CD4-positive, alpha-beta T cell (primary cell): ENCODE measurements at regions not wholly inside any gene's neighbourhood (a gene's known extent, or its start where the extent isn't known, plus 50 kb on each side); places are given as distances from the start of the nearest gene placed in this dataset.

Experiments
- ATAC-seq: fragments of 200-7000 bp; cut with Tn5 transposase; one replicate; pipeline ENCODE4 v1.10.0; 2022; ENCODE audit warnings: mild to moderate bottlenecking; ENCODE audit not compliant: poor library complexity
- CTCF ChIA-PET: fragments of 350-600 bp; sonication (Branson Sonifier 250); formaldehyde crosslinking; loops from one replicate; lab custom pipeline; 2021; ENCODE audit warnings: antibody characterized with exemption, inconsistent platforms; lab: Charles Lee
- POLR2A ChIA-PET: fragments of 350-600 bp; sonication (Branson Sonifier 250); formaldehyde crosslinking; loops from one replicate; lab custom pipeline; 2021; ENCODE audit warnings: antibody characterized with exemption, inconsistent platforms; lab: Charles Lee
- DNase-seq, 14 experiments: peaks; one replicate each; pipeline ENCODE4 v3.0.0-alpha.2; 2013 to 2020; ENCODE audit warnings: mixed read lengths in 2 of 14
- H3K27ac ChIP-seq, 2 donors: one replicate each; pipeline versions ENCODE4 v1.5.1 to v1.7.0; 2013; ENCODE audit warnings: low read length in 2 of 2, low read depth in 1 of 2, mild to moderate bottlenecking in 1 of 2
- H3K27me3 ChIP-seq, 2 experiments: 1 replicate in 1 of 2; 2 replicates in 1 of 2; pipeline versions ENCODE4 v1.6.1 to v1.7.0; 2013; ENCODE audit warnings: low read length in 2 of 2, control low read depth in 1 of 2, mild to moderate bottlenecking in 1 of 2, moderate library complexity in 1 of 2; ENCODE audit not compliant: insufficient read depth in 2 of 2, control insufficient read depth in 1 of 2
- H3K36me3 ChIP-seq: one replicate; pipeline ENCODE4 v1.6.1; 2013; ENCODE audit warnings: low read length, control low read depth; ENCODE audit not compliant: insufficient read depth
- H3K4me1 ChIP-seq: one replicate; pipeline ENCODE4 v1.6.1; 2013; ENCODE audit warnings: low read length, control low read depth; ENCODE audit not compliant: insufficient read depth
- H3K4me3 ChIP-seq: one replicate; pipeline ENCODE4 v1.5.1; 2013; ENCODE audit warnings: mild to moderate bottlenecking, low read length, moderate library complexity
- H3K9me3 ChIP-seq, 2 experiments: 1 replicate in 1 of 2; 2 replicates in 1 of 2; pipeline versions ENCODE4 v1.6.1 to v1.7.0; 2013; ENCODE audit warnings: low read length in 2 of 2, mild to moderate bottlenecking in 2 of 2, control low read depth in 1 of 2, moderate library complexity in 1 of 2; ENCODE audit not compliant: control insufficient read depth in 1 of 2, insufficient read depth in 1 of 2
- H3K27ac Mint-ChIP-seq: one replicate; pipeline ENCODE4 v1.8.0; 2020; ENCODE audit warnings: mixed read lengths
- H3K27me3 Mint-ChIP-seq: one replicate; pipeline ENCODE4 v1.8.0; 2021; ENCODE audit warnings: mixed read lengths
- H3K36me3 Mint-ChIP-seq: one replicate; pipeline ENCODE4 v1.8.0; 2021; ENCODE audit warnings: low read depth, mixed read lengths
- H3K4me1 Mint-ChIP-seq: one replicate; pipeline ENCODE4 v1.8.0; 2021; ENCODE audit warnings: low read depth, mixed read lengths
- H3K4me3 Mint-ChIP-seq: one replicate; pipeline ENCODE4 v1.8.0; 2020; ENCODE audit warnings: mild to moderate bottlenecking, mixed read lengths
- H3K9me3 Mint-ChIP-seq: one replicate; pipeline ENCODE4 v1.8.0; 2020; ENCODE audit warnings: mixed read lengths
- CTCF ChIP-seq: fragments of 200-600 bp; IDR thresholded peaks from one replicate; pipeline ENCODE4 v1.8.0; 2022; ENCODE audit warnings: antibody characterized with exemption, mild to moderate bottlenecking
- intact Hi-C, 2 experiments: fragments of 100-400 bp; cut with DNase I in 1 of 2; cut with micrococcal nuclease in 1 of 2; formaldehyde crosslinking; loops; one replicate each; pipeline versions ENCODE4 v1.15.1 to v1.9.0; 2023 to 2025; cut with DNase I, micrococcal nuclease

- H3K4me3 Mint-ChIP-seq, result no peak overlapping the region
- H3K27ac ChIP-seq, result no peak overlapping the region
- no peak for ATAC-seq
- no peak overlapping the region for H3K27ac Mint-ChIP-seq
- POLR2A ChIA-PET, result no interaction called here
- H3K27me3 Mint-ChIP-seq, result no peaks in the 10 kb centered on the region
- H3K4me3 ChIP-seq, result no peak overlapping the region
- peaks cover 33% of the 10 kb centered on the region for H3K36me3 Mint-ChIP-seq
- CTCF ChIA-PET, result no interaction called here
- intact Hi-C loops, result no loop called here
- no peak for TF ChIP-seq CTCF
- H3K9me3 ChIP-seq, result peaks cover 21 to 24% of the 10 kb centered on the region in 2 experiments
- no peak for DNase-seq
- no peaks in the 10 kb centered on the region for H3K4me1 Mint-ChIP-seq
- H3K9me3 Mint-ChIP-seq, result peaks cover 11% of the 10 kb centered on the region
- no peaks in the 10 kb centered on the region for H3K27me3 ChIP-seq
- no peaks in the 10 kb centered on the region for H3K4me1 ChIP-seq
- no peaks in the 10 kb centered on the region for H3K36me3 ChIP-seq
These were observed 72.1 kb downstream of the SOD2 start for GRCh38 chr6:159620947-159621346.

GRCh38 chr6:159617444-159617843, 75.6 kb downstream of the SOD2 start:
- TF ChIP-seq CTCF, result no peak
- H3K4me1 Mint-ChIP-seq, result no peaks in the 10 kb centered on the region
- peaks cover 21 to 28% of the 10 kb centered on the region in 2 experiments for H3K9me3 ChIP-seq
- no peaks in the 10 kb centered on the region for H3K27me3 ChIP-seq
- DNase-seq (no peak), ATAC-seq (no peak)
- H3K4me1 ChIP-seq, result no peaks in the 10 kb centered on the region
- H3K4me3 Mint-ChIP-seq, result no peak overlapping the region
- H3K36me3 Mint-ChIP-seq, result peaks cover 37% of the 10 kb centered on the region
- H3K27ac ChIP-seq, result no peak overlapping the region
- no peak overlapping the region for H3K27ac Mint-ChIP-seq
- no peaks in the 10 kb centered on the region for H3K36me3 ChIP-seq
- ChIA-PET POLR2A (no interaction called here), CTCF (no interaction called here)
- peaks cover 22% of the 10 kb centered on the region for H3K9me3 Mint-ChIP-seq
- H3K27me3 Mint-ChIP-seq, result peaks cover 6% of the 10 kb centered on the region
- intact Hi-C loops, result no loop called here
- H3K4me3 ChIP-seq, result no peak overlapping the region

- no peak for DNase-seq
- POLR2A ChIA-PET, result no interaction called here
- Mint-ChIP-seq H3K27me3 (peaks cover 6% of the 10 kb centered on the region), H3K9me3 (peaks cover 22% of the 10 kb centered on the region), H3K4me3 (no peak overlapping the region), H3K36me3 (peaks cover 37% of the 10 kb centered on the region), H3K27ac (no peak overlapping the region), H3K4me1 (no peaks in the 10 kb centered on the region)
- CTCF ChIA-PET, result no interaction called here
- Histone ChIP-seq H3K36me3 (no peaks in the 10 kb centered on the region), H3K4me3 (no peak overlapping the region), H3K4me1 (no peaks in the 10 kb centered on the region), H3K27ac (no peak overlapping the region), H3K9me3 (peaks cover 21 to 32% of the 10 kb centered on the region in 2 experiments), H3K27me3 (no peaks in the 10 kb centered on the region)
- ATAC-seq, result no peak
- intact Hi-C loops, result no loop called here
- TF ChIP-seq CTCF, result no peak
These were observed 76.6 kb downstream of the SOD2 start for GRCh38 chr6:159616456-159616855.
